WTC11 (cell line): ENCODE measurements at regions not wholly inside any gene's neighbourhood (a gene's known extent, or its start where the extent isn't known, plus 50 kb on each side); places are given as distances from the start of the nearest gene placed in this dataset.

Experiments used
- ATF3 ChIP-seq: sonication (generic); formaldehyde crosslinking; conservative IDR thresholded peaks from 2 replicates; pipeline ENCODE4 v1.8.1; 2022; ENCODE audit warnings: mild to moderate bottlenecking, missing genetic modification reagents
- CTCF ChIP-seq: fragments of 200-600 bp; IDR thresholded peaks from 2 replicates; pipeline ENCODE4 v1.8.0; 2022; ENCODE audit warnings: antibody characterized with exemption
- E2F4 ChIP-seq: sonication (generic); formaldehyde crosslinking; IDR thresholded peaks from 2 replicates; pipeline ENCODE4 v1.8.1; 2022; ENCODE audit warnings: low read depth, mild to moderate bottlenecking, moderate library complexity, missing genetic modification reagents, borderline replicate concordance
- ERG ChIP-seq: fragments of 250-450 bp; sonication (Bioruptor Pico); IDR thresholded peaks from 2 replicates; pipeline ENCODE4 v1.8.0; 2021; ENCODE audit warnings: mild to moderate bottlenecking
- HMGXB4 ChIP-seq: sonication (generic); formaldehyde crosslinking; IDR thresholded peaks from 2 replicates; pipeline ENCODE4 v1.8.1; 2023; ENCODE audit warnings: mild to moderate bottlenecking, moderate library complexity, missing genetic modification reagents
- NFYB ChIP-seq: sonication (generic); formaldehyde crosslinking; conservative IDR thresholded peaks from 2 replicates; pipeline ENCODE4 v1.8.0; 2022; ENCODE audit warnings: low read depth, missing genetic modification reagents

- TF ChIP-seq E2F4 (CRISPR knock-in tag) (no peak), ATF3 (CRISPR knock-in tag) (no peak), CTCF (no peak), ERG (CRISPR knock-in tag) (no peak), NFYB (CRISPR knock-in tag) (no peak), HMGXB4 (CRISPR knock-in tag) (no peak)
Measured at GRCh38 chr2:122231296-122231695, 475.8 kb downstream of the TSN start.
